ENCODE measurements at regions not wholly inside any gene's neighbourhood (a gene's known extent, or its start where the extent isn't known, plus 50 kb on each side); places are given as distances from the start of the nearest gene placed in this dataset.

DNA sequence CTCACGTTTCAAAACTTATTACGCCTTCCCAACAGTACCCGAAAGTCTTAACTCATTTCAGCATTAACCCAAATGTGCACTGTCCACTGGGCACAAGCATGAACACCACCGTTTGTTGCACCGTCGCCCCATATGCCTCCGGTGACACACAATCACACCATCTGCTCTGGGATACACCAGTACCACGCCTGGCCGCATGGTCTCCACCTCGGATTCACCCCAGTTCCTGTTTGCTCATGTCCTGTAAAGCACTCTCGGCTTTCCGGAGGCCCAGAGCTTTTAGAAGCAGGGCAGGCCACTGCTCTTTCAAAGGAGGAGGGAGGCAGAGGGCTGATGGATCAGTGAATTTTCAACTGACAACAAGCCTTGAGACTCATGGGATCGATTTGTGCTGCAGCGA lies 1570.0 kb upstream of the DEFB115 start:
- TF ChIP-seq, protein P1, sequence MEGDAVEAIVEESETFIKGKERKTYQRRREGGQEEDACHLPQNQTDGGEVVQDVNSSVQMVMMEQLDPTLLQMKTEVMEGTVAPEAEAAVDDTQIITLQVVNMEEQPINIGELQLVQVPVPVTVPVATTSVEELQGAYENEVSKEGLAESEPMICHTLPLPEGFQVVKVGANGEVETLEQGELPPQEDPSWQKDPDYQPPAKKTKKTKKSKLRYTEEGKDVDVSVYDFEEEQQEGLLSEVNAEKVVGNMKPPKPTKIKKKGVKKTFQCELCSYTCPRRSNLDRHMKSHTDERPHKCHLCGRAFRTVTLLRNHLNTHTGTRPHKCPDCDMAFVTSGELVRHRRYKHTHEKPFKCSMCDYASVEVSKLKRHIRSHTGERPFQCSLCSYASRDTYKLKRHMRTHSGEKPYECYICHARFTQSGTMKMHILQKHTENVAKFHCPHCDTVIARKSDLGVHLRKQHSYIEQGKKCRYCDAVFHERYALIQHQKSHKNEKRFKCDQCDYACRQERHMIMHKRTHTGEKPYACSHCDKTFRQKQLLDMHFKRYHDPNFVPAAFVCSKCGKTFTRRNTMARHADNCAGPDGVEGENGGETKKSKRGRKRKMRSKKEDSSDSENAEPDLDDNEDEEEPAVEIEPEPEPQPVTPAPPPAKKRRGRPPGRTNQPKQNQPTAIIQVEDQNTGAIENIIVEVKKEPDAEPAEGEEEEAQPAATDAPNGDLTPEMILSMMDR (conservative IDR thresholded peaks at IDR 0.05; ENCODE audit: low read depth in 2 of 2), result no peak
- TF ChIP-seq, protein P2, sequence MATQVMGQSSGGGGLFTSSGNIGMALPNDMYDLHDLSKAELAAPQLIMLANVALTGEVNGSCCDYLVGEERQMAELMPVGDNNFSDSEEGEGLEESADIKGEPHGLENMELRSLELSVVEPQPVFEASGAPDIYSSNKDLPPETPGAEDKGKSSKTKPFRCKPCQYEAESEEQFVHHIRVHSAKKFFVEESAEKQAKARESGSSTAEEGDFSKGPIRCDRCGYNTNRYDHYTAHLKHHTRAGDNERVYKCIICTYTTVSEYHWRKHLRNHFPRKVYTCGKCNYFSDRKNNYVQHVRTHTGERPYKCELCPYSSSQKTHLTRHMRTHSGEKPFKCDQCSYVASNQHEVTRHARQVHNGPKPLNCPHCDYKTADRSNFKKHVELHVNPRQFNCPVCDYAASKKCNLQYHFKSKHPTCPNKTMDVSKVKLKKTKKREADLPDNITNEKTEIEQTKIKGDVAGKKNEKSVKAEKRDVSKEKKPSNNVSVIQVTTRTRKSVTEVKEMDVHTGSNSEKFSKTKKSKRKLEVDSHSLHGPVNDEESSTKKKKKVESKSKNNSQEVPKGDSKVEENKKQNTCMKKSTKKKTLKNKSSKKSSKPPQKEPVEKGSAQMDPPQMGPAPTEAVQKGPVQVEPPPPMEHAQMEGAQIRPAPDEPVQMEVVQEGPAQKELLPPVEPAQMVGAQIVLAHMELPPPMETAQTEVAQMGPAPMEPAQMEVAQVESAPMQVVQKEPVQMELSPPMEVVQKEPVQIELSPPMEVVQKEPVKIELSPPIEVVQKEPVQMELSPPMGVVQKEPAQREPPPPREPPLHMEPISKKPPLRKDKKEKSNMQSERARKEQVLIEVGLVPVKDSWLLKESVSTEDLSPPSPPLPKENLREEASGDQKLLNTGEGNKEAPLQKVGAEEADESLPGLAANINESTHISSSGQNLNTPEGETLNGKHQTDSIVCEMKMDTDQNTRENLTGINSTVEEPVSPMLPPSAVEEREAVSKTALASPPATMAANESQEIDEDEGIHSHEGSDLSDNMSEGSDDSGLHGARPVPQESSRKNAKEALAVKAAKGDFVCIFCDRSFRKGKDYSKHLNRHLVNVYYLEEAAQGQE (IDR thresholded peaks at IDR 0.05; ENCODE audit: unreplicated experiment), result no peak
- TF ChIP-seq POLR2AphosphoS5 (IDR thresholded peaks at IDR 0.05; ENCODE audit: low read depth), result no peak
- no peak for TF ChIP-seq EZH2 (IDR thresholded peaks at IDR 0.05; ENCODE audit: low read depth, unreplicated experiment)
- TF ChIP-seq ZNF114 (CRISPR knock-in tag; IDR thresholded peaks at IDR 0.05), result no peak
- TF ChIP-seq CREB1 (CRISPR knock-in tag; IDR thresholded peaks at IDR 0.05; ENCODE audit: low read depth), result no peak
- TF ChIP-seq ZNF331 (CRISPR knock-in tag; IDR thresholded peaks at IDR 0.05; ENCODE audit: low read depth), result no peak
- no peak for TF ChIP-seq ETS1 (IDR thresholded peaks at IDR 0.05)
- no peak for TF ChIP-seq EZH2phosphoT487 (IDR thresholded peaks at IDR 0.05; ENCODE audit: unreplicated experiment)
- no peak for TF ChIP-seq NANOG (IDR thresholded peaks at IDR 0.05; ENCODE audit: borderline replicate concordance)
- no peak for TF ChIP-seq JUNB (IDR thresholded peaks at IDR 0.05; ENCODE audit: unreplicated experiment)
- no peak for TF ChIP-seq STAT1 (IDR thresholded peaks at IDR 0.05; ENCODE audit: unreplicated experiment)
- TF ChIP-seq, protein P3, sequence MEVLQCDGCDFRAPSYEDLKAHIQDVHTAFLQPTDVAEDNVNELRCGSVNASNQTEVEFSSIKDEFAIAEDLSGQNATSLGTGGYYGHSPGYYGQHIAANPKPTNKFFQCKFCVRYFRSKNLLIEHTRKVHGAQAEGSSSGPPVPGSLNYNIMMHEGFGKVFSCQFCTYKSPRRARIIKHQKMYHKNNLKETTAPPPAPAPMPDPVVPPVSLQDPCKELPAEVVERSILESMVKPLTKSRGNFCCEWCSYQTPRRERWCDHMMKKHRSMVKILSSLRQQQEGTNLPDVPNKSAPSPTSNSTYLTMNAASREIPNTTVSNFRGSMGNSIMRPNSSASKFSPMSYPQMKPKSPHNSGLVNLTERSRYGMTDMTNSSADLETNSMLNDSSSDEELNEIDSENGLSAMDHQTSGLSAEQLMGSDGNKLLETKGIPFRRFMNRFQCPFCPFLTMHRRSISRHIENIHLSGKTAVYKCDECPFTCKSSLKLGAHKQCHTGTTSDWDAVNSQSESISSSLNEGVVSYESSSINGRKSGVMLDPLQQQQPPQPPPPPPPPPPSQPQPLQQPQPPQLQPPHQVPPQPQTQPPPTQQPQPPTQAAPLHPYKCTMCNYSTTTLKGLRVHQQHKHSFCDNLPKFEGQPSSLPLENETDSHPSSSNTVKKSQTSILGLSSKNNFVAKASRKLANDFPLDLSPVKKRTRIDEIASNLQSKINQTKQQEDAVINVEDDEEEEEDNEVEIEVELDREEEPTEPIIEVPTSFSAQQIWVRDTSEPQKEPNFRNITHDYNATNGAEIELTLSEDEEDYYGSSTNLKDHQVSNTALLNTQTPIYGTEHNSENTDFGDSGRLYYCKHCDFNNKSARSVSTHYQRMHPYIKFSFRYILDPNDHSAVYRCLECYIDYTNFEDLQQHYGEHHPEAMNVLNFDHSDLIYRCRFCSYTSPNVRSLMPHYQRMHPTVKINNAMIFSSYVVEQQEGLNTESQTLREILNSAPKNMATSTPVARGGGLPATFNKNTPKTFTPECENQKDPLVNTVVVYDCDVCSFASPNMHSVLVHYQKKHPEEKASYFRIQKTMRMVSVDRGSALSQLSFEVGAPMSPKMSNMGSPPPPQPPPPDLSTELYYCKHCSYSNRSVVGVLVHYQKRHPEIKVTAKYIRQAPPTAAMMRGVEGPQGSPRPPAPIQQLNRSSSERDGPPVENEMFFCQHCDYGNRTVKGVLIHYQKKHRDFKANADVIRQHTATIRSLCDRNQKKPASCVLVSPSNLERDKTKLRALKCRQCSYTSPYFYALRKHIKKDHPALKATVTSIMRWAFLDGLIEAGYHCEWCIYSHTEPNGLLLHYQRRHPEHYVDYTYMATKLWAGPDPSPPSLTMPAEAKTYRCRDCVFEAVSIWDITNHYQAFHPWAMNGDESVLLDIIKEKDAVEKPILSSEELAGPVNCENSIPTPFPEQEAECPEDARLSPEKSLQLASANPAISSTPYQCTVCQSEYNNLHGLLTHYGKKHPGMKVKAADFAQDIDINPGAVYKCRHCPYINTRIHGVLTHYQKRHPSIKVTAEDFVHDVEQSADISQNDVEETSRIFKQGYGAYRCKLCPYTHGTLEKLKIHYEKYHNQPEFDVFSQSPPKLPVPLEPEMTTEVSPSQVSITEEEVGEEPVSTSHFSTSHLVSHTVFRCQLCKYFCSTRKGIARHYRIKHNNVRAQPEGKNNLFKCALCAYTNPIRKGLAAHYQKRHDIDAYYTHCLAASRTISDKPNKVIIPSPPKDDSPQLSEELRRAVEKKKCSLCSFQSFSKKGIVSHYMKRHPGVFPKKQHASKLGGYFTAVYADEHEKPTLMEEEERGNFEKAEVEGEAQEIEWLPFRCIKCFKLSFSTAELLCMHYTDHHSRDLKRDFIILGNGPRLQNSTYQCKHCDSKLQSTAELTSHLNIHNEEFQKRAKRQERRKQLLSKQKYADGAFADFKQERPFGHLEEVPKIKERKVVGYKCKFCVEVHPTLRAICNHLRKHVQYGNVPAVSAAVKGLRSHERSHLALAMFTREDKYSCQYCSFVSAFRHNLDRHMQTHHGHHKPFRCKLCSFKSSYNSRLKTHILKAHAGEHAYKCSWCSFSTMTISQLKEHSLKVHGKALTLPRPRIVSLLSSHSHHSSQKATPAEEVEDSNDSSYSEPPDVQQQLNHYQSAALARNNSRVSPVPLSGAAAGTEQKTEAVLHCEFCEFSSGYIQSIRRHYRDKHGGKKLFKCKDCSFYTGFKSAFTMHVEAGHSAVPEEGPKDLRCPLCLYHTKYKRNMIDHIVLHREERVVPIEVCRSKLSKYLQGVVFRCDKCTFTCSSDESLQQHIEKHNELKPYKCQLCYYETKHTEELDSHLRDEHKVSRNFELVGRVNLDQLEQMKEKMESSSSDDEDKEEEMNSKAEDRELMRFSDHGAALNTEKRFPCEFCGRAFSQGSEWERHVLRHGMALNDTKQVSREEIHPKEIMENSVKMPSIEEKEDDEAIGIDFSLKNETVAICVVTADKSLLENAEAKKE (CRISPR knock-in tag; IDR thresholded peaks at IDR 0.05), result no peak

Data from GM23338 (cell line).